Testis (tissue), 2 donors: ENCODE measurements at regions not wholly inside any gene's neighbourhood (a gene's known extent, or its start where the extent isn't known, plus 50 kb on each side); places are given as distances from the start of the nearest gene placed in this dataset.

ENCODE experiments used
- CTCF ChIP-seq, 3 experiments: fragments of 450-650 bp in 2 of 3; fragments of 200-600 bp in 1 of 3; sonication (generic) in 1 of 3; IDR thresholded peaks; one replicate each; pipeline ENCODE4 v1.5.1; 2016 to 2019; ENCODE audit warnings: antibody characterized with exemption in 3 of 3, mild to moderate bottlenecking in 2 of 3, moderate library complexity in 1 of 3
- POLR2A ChIP-seq: fragments of 450-650 bp; IDR thresholded peaks from one replicate; pipeline ENCODE4 v1.6.1; 2017; ENCODE audit warnings: antibody characterized with exemption, mild to moderate bottlenecking, moderate library complexity

- TF ChIP-seq CTCF (IDR thresholded peaks at IDR 0.05): no peak
- no peak for TF ChIP-seq POLR2A
These were observed 56.5 kb upstream of the ARHGAP32 start for GRCh38 chr11:129248618-129249017.
